Smooth muscle cell (in vitro differentiated cells): ENCODE measurements at regions not wholly inside any gene's neighbourhood (a gene's known extent, or its start where the extent isn't known, plus 50 kb on each side); places are given as distances from the start of the nearest gene placed in this dataset.

ENCODE experiments used
- DNase-seq: peaks from one replicate; lab custom pipeline; 2025; ENCODE audit not compliant: unreplicated experiment; lab: John Stamatoyannopoulos, UW
- H2AFZ ChIP-seq: fragments of 200-600 bp; sonication (generic); 2 replicates; pipeline ENCODE4 v1.6.0; 2016; ENCODE audit warnings: antibody characterized with exemption, low read depth, mild to moderate bottlenecking
- H3F3A ChIP-seq: fragments of 200-600 bp; sonication (generic); 2 replicates; pipeline ENCODE4 v1.6.0; 2017; ENCODE audit warnings: antibody characterized with exemption, low read depth
- H3K27ac ChIP-seq: fragments of 200-600 bp; sonication (generic); 2 replicates; pipeline ENCODE4 v1.5.1; 2016; ENCODE audit warnings: low read depth, mild to moderate bottlenecking
- H3K27me3 ChIP-seq: fragments of 200-600 bp; sonication (generic); 2 replicates; pipeline ENCODE4 v1.6.1; 2016; ENCODE audit warnings: low read depth, mild to moderate bottlenecking
- H3K36me3 ChIP-seq: fragments of 200-600 bp; sonication (generic); 2 replicates; pipeline ENCODE4 v1.5.1; 2016; ENCODE audit warnings: low read depth
- H3K4me1 ChIP-seq: fragments of 200-600 bp; sonication (generic); 2 replicates; pipeline ENCODE4 v1.5.1; 2016; ENCODE audit warnings: low read depth
- H3K4me2 ChIP-seq: fragments of 200-600 bp; sonication (generic); 2 replicates; pipeline ENCODE4 v1.6.0; 2016; ENCODE audit warnings: mild to moderate bottlenecking
- H3K4me3 ChIP-seq: fragments of 200-600 bp; sonication (generic); 2 replicates; pipeline ENCODE4 v1.5.1; 2016; ENCODE audit warnings: mild to moderate bottlenecking
- H3K79me2 ChIP-seq: fragments of 200-600 bp; sonication (generic); 2 replicates; pipeline ENCODE4 v1.6.0; 2016; ENCODE audit warnings: low read depth, mild to moderate bottlenecking
- H3K9ac ChIP-seq: fragments of 200-600 bp; sonication (generic); 2 replicates; pipeline ENCODE4 v1.6.0; 2016; ENCODE audit warnings: low read depth
- H3K9me3 ChIP-seq: fragments of 200-600 bp; sonication (generic); replicated peaks from 2 replicates; pipeline ENCODE4 v1.5.1; 2016; ENCODE audit warnings: low read depth
- H4K20me1 ChIP-seq: fragments of 200-600 bp; sonication (generic); 2 replicates; pipeline ENCODE4 v1.6.0; 2016; ENCODE audit warnings: low read depth
- CTCF ChIP-seq: fragments of 200-600 bp; sonication (generic); IDR thresholded peaks from 2 replicates; pipeline ENCODE4 v1.5.1; 2017; ENCODE audit warnings: borderline replicate concordance, mild to moderate bottlenecking, antibody characterized with exemption; ENCODE audit not compliant: insufficient read depth, poor library complexity, severe bottlenecking
- WGBS: methylation state at CpG from one replicate; pipeline ENCODE4 v1.1.7; 2016; ENCODE audit warnings: low lambda C conversion rate; 5-methylcytosine and 5-hydroxymethylcytosine counted together

- Histone ChIP-seq H3K27me3 (no peaks in the 10 kb centered on the region), H3F3A (no peaks in the 10 kb centered on the region), H3K79me2 (no peaks in the 10 kb centered on the region), H3K9me3 (no peaks in the 10 kb centered on the region), H3K36me3 (no peaks in the 10 kb centered on the region), H2AFZ (no peak overlapping the region), H3K4me1 (no peaks in the 10 kb centered on the region), H3K9ac (no peak overlapping the region), H3K4me3 (no peak overlapping the region), H4K20me1 (no peaks in the 10 kb centered on the region), H3K4me2 (no peak overlapping the region), H3K27ac (no peak overlapping the region)
- WGBS = 98% methylated on average over 2 of the region's 2 CpGs
- TF ChIP-seq CTCF = no peak
- no peak for DNase-seq
Observed at GRCh38 chr3:160143482-160143881, 81.7 kb upstream of the C3orf80 start.

DNA sequence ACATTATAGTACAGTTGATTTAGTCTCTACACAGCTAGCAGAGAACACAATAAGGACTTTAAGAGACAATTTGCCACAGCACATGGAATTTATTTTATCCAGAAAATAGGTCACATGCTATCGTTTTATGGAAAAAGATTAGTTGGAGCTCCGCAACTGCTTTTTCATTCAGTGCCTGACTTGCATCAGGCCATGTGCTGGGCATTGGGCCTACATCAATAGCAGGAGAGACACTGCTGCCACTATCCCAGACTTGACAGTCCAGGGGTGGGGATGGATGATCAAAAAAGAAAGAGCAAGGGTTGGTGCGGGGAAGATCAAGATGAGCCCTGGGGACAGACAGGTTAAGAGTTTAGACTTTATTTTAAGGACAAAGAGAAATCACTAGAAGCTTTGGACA is 75.2 kb upstream of the C3orf80 start:
- H4K20me1 ChIP-seq = no peaks in the 10 kb centered on the region
- no peaks in the 10 kb centered on the region for H3K4me1 ChIP-seq
- no peak overlapping the region for H3K4me3 ChIP-seq
- no peaks in the 10 kb centered on the region for H3K36me3 ChIP-seq
- no peak for TF ChIP-seq CTCF
- H3F3A ChIP-seq = no peaks in the 10 kb centered on the region
- no peak overlapping the region for H2AFZ ChIP-seq
- H3K27me3 ChIP-seq = no peaks in the 10 kb centered on the region
- DNase-seq = no peak
- H3K9ac ChIP-seq = no peak overlapping the region
- no peak overlapping the region for H3K4me2 ChIP-seq
- H3K79me2 ChIP-seq = no peaks in the 10 kb centered on the region
- H3K27ac ChIP-seq = peak overlapping the region; percentile 30
- 90% methylated on average over 3 of the region's 3 CpGs for WGBS
- H3K9me3 ChIP-seq = no peaks in the 10 kb centered on the region

- Histone ChIP-seq H2AFZ (no peak overlapping the region), H3K27ac (peak overlapping the region; percentile 30), H3K9ac (no peak overlapping the region), H3K27me3 (no peaks in the 10 kb centered on the region), H3K4me1 (no peaks in the 10 kb centered on the region), H4K20me1 (no peaks in the 10 kb centered on the region), H3K79me2 (no peaks in the 10 kb centered on the region), H3K4me3 (no peak overlapping the region), H3K9me3 (no peaks in the 10 kb centered on the region), H3F3A (no peaks in the 10 kb centered on the region), H3K36me3 (no peaks in the 10 kb centered on the region), H3K4me2 (no peak overlapping the region)
- 83% methylated on average over 2 of the region's 2 CpGs for WGBS
- no peak for TF ChIP-seq CTCF
- no peak for DNase-seq
Observed at GRCh38 chr3:160150525-160150924, 74.7 kb upstream of the C3orf80 start.

GRCh38 chr3:160152638-160153037 is 72.6 kb upstream of the C3orf80 start:
- no peak overlapping the region for H3K4me2 ChIP-seq
- no peak overlapping the region for H3K27ac ChIP-seq
- TF ChIP-seq CTCF = no peak
- no peaks in the 10 kb centered on the region for H3F3A ChIP-seq
- no peaks in the 10 kb centered on the region for H3K9me3 ChIP-seq
- no peaks in the 10 kb centered on the region for H3K27me3 ChIP-seq
- H3K9ac ChIP-seq = no peak overlapping the region
- H3K36me3 ChIP-seq = no peaks in the 10 kb centered on the region
- 98% methylated on average over 6 of the region's 6 CpGs for WGBS
- DNase-seq = no peak
- no peaks in the 10 kb centered on the region for H3K79me2 ChIP-seq
- H2AFZ ChIP-seq = no peak overlapping the region
- H3K4me1 ChIP-seq = no peaks in the 10 kb centered on the region
- H3K4me3 ChIP-seq = no peak overlapping the region
- no peaks in the 10 kb centered on the region for H4K20me1 ChIP-seq
